OCI-LY1 (cell line): ENCODE measurements at regions not wholly inside any gene's neighbourhood (a gene's known extent, or its start where the extent isn't known, plus 50 kb on each side); places are given as distances from the start of the nearest gene placed in this dataset.

Experiments
- H2AFZ ChIP-seq: fragments of 200-600 bp; sonication (generic), shearing (Covaris generic); 2 replicates; pipeline ENCODE4 v1.6.0; 2014; ENCODE audit warnings: antibody characterized with exemption, mild to moderate bottlenecking, low read length
- H3F3A ChIP-seq: fragments of 200-600 bp; sonication (generic), shearing (Covaris generic); 2 replicates; pipeline ENCODE4 v1.6.0; 2014; ENCODE audit warnings: mild to moderate bottlenecking, antibody characterized with exemption, low read length, moderate library complexity; ENCODE audit not compliant: insufficient read depth
- H3K27ac ChIP-seq: fragments of 200-600 bp; sonication (generic); 2 replicates; pipeline ENCODE4 v1.5.1; 2014; ENCODE audit warnings: low read length, mixed run types, mild to moderate bottlenecking, low read depth; ENCODE audit not compliant: poor library complexity, severe bottlenecking
- H3K27me3 ChIP-seq: fragments of 200-600 bp; sonication (generic); 2 replicates; pipeline ENCODE4 v1.6.0; 2014; ENCODE audit warnings: antibody characterized with exemption, mild to moderate bottlenecking, low read length, moderate library complexity; ENCODE audit not compliant: insufficient read depth
- H3K36me3 ChIP-seq: fragments of 200-600 bp; sonication (generic); 2 replicates; pipeline ENCODE4 v1.6.1; 2014; ENCODE audit warnings: mild to moderate bottlenecking, antibody characterized with exemption, low read length, moderate library complexity, mixed read lengths; ENCODE audit not compliant: insufficient read depth
- H3K4me1 ChIP-seq: fragments of 200-600 bp; sonication (generic); 2 replicates; pipeline ENCODE4 v1.5.1; 2014; ENCODE audit warnings: mild to moderate bottlenecking, low read length, moderate library complexity; ENCODE audit not compliant: insufficient read depth, severe bottlenecking
- H3K4me2 ChIP-seq: fragments of 200-600 bp; sonication (generic), shearing (Covaris generic); 2 replicates; pipeline ENCODE4 v1.6.1; 2014; ENCODE audit warnings: low read length
- H3K4me3 ChIP-seq: fragments of 200-600 bp; sonication (generic); 2 replicates; pipeline ENCODE4 v1.5.1; 2014; ENCODE audit warnings: low read length, low read depth, mild to moderate bottlenecking, mixed read lengths; ENCODE audit not compliant: poor library complexity, severe bottlenecking
- H3K79me2 ChIP-seq: fragments of 200-600 bp; shearing (Covaris generic); 2 replicates; pipeline ENCODE4 v1.6.1; 2016; ENCODE audit warnings: mixed run types, low read length, mixed read lengths; ENCODE audit not compliant: insufficient read depth
- H3K9ac ChIP-seq: fragments of 200-600 bp; sonication (generic), shearing (Covaris generic); 2 replicates; pipeline ENCODE4 v1.6.1; 2014; ENCODE audit warnings: mild to moderate bottlenecking, low read length, mixed read lengths
- H3K9me2 ChIP-seq: fragments of 200-600 bp; sonication (generic), shearing (Covaris generic); 2 replicates; pipeline ENCODE4 v1.6.1; 2014; ENCODE audit warnings: low read depth, mild to moderate bottlenecking, low read length, mixed read lengths
- H3K9me3 ChIP-seq: fragments of 200-600 bp; shearing (Covaris generic); 2 replicates; pipeline ENCODE4 v1.6.1; 2014; ENCODE audit warnings: low read length, mixed read lengths
- H4K20me1 ChIP-seq: fragments of 200-600 bp; sonication (generic), shearing (Covaris generic); 2 replicates; pipeline ENCODE4 v1.6.0; 2016; ENCODE audit warnings: mild to moderate bottlenecking, low read length; ENCODE audit not compliant: insufficient read depth
- CTCF ChIP-seq: fragments of 200-600 bp; sonication (generic), shearing (Covaris generic); IDR thresholded peaks from 2 replicates; pipeline ENCODE4 v1.5.1; 2017; ENCODE audit warnings: mild to moderate bottlenecking, antibody characterized with exemption, low read length, moderate library complexity, mixed read lengths
- EZH2 ChIP-seq: fragments of 200-600 bp; sonication (generic), shearing (Covaris generic); IDR thresholded peaks from 2 replicates; pipeline ENCODE4 v1.8.0; 2017; ENCODE audit warnings: borderline replicate concordance, mixed run types, mild to moderate bottlenecking, antibody characterized with exemption, low read length, moderate library complexity, mixed read lengths

- no peak overlapping the region for H3K9ac ChIP-seq
- no peaks in the 10 kb centered on the region for H3K4me1 ChIP-seq
- no peak for TF ChIP-seq EZH2
- TF ChIP-seq CTCF, result no peak
- H3K9me3 ChIP-seq, result no peaks in the 10 kb centered on the region
- H4K20me1 ChIP-seq, result no peaks in the 10 kb centered on the region
- no peak overlapping the region for H3K27ac ChIP-seq
- H3F3A ChIP-seq, result no peaks in the 10 kb centered on the region
- no peak overlapping the region for H3K4me2 ChIP-seq
- no peaks in the 10 kb centered on the region for H3K79me2 ChIP-seq
- no peaks in the 10 kb centered on the region for H3K36me3 ChIP-seq
- no peak overlapping the region for H2AFZ ChIP-seq
- H3K4me3 ChIP-seq, result no peak overlapping the region
- H3K9me2 ChIP-seq, result no peaks in the 10 kb centered on the region
- no peaks in the 10 kb centered on the region for H3K27me3 ChIP-seq
Observed at GRCh38 chr20:11546939-11547338, 370.8 kb upstream of the BTBD3 start.

GRCh38 chr20:11549172-11550103 is 368.3 kb upstream of the BTBD3 start:
- no peaks in the 10 kb centered on the region for H3K4me1 ChIP-seq

GRCh38 chr20:11550657-11551338 is 366.9 kb upstream of the BTBD3 start:
- no peaks in the 10 kb centered on the region for H3F3A ChIP-seq
- TF ChIP-seq CTCF, result no peak
- no peak for TF ChIP-seq EZH2
- no peak overlapping the region for H2AFZ ChIP-seq
- no peaks in the 10 kb centered on the region for H3K9me2 ChIP-seq
- H3K27ac ChIP-seq, result no peak overlapping the region
- H3K27me3 ChIP-seq, result no peaks in the 10 kb centered on the region
- no peaks in the 10 kb centered on the region for H3K79me2 ChIP-seq
- no peaks in the 10 kb centered on the region for H3K9me3 ChIP-seq
- H3K9ac ChIP-seq, result no peak overlapping the region
- no peaks in the 10 kb centered on the region for H3K36me3 ChIP-seq
- H4K20me1 ChIP-seq, result no peaks in the 10 kb centered on the region
- H3K4me3 ChIP-seq, result no peak overlapping the region
- no peak overlapping the region for H3K4me2 ChIP-seq
- H3K4me1 ChIP-seq, result no peaks in the 10 kb centered on the region

More at GRCh38 chr20:11549172-11550103, 368.3 kb upstream of the BTBD3 start:
- Histone ChIP-seq H3K9ac (no peak overlapping the region), H3K27me3 (no peaks in the 10 kb centered on the region), H3K4me3 (no peak overlapping the region), H3K9me2 (no peaks in the 10 kb centered on the region), H3K79me2 (no peaks in the 10 kb centered on the region), H3F3A (no peaks in the 10 kb centered on the region), H3K36me3 (no peaks in the 10 kb centered on the region), H4K20me1 (no peaks in the 10 kb centered on the region), H3K4me2 (no peak overlapping the region), H2AFZ (no peak overlapping the region), H3K9me3 (no peaks in the 10 kb centered on the region), H3K27ac (no peak overlapping the region)
- TF ChIP-seq EZH2 (no peak), CTCF (no peak)
